GM12878 (cell line): ENCODE measurements at regions not wholly inside any gene's neighbourhood (a gene's known extent, or its start where the extent isn't known, plus 50 kb on each side); places are given as distances from the start of the nearest gene placed in this dataset.

Source experiments
- ATAC-seq: fragments of 200-7000 bp; cut with Tn5 transposase; 3 replicates; pipeline ENCODE4 v1.9.1; 2020; ENCODE audit warnings: mild to moderate bottlenecking, moderate library complexity
- BruUV-seq: library from RNA; stranded (reverse); fragments of 400-500 nt; replicated peaks from 2 replicates; lab custom pipeline; 2021; lab: Mats Ljungman, UMichigan
- CTCF ChIA-PET: fragments of 300-600 bp; sonication (Branson Sonifier 250); formaldehyde crosslinking; extraction: SDS; loops from one replicate; lab custom pipeline; 2021; ENCODE audit warnings: inconsistent platforms; lab: Yijun Ruan, JAX
- POLR2A ChIA-PET: fragments of 350-600 bp; formaldehyde crosslinking; extraction: SDS; loops from one replicate; lab custom pipeline; 2021; ENCODE audit warnings: inconsistent platforms; lab: Charles Lee
- RAD21 ChIA-PET: fragments of 300-600 bp; sonication (Branson Sonifier 250); formaldehyde crosslinking; loops from one replicate; lab custom pipeline; 2023; ENCODE audit warnings: antibody characterized with exemption; ENCODE audit not compliant: unreplicated experiment; lab: Charles Lee
- SMC1A ChIA-PET: fragments of 300-600 bp; sonication (Branson Sonifier 250); formaldehyde crosslinking; loops from one replicate; lab custom pipeline; 2023; ENCODE audit not compliant: unreplicated experiment, uncharacterized antibody; lab: Charles Lee
- DNase-seq: peaks from one replicate; pipeline ENCODE4 v3.0.0-alpha.2; 2011; ENCODE audit warnings: low read depth, low spot score
- FAIRE-seq: peaks from 3 replicates; lab custom pipeline; 2011; peaks lifted over from hg19 to GRCh38; lab: Jason Lieb, UNC
- H2AFZ ChIP-seq: 2 replicates; pipeline ENCODE4 v1.6.0; 2011; ENCODE audit warnings: low read depth, low read length, control low read depth; ENCODE audit not compliant: control insufficient read depth
- H3K27ac ChIP-seq: 2 replicates; pipeline ENCODE4 v1.5.1; 2011; ENCODE audit warnings: control low read depth; ENCODE audit not compliant: control insufficient read depth, insufficient read depth
- H3K27me3 ChIP-seq, 2 experiments: replicated peaks in 1 of 2; 2 replicates each; pipeline versions ENCODE4 v1.6.0 to v1.6.1; 2011; ENCODE audit warnings: low read length in 1 of 2; ENCODE audit not compliant: control insufficient read depth in 2 of 2, insufficient read depth in 2 of 2
- H3K36me3 ChIP-seq, 2 experiments: 2 replicates each; pipeline ENCODE4 v1.5.1; 2011; ENCODE audit warnings: low read length in 1 of 2; ENCODE audit not compliant: control insufficient read depth in 2 of 2, insufficient read depth in 2 of 2
- H3K4me1 ChIP-seq: 2 replicates; pipeline ENCODE4 v1.6.1; 2011; ENCODE audit warnings: mild to moderate bottlenecking, low read length, moderate library complexity, mixed read lengths; ENCODE audit not compliant: control insufficient read depth, insufficient read depth
- H3K4me2 ChIP-seq: 2 replicates; pipeline ENCODE4 v1.6.0; 2011; ENCODE audit warnings: control low read depth; ENCODE audit not compliant: control insufficient read depth, insufficient read depth
- H3K4me3 ChIP-seq: fragments of 200-600 bp; sonication (generic); 2 replicates; pipeline ENCODE4 v1.5.1; 2016
- H3K79me2 ChIP-seq: 2 replicates; pipeline ENCODE4 v1.6.0; 2011; ENCODE audit warnings: low read length; ENCODE audit not compliant: control insufficient read depth, insufficient read depth
- H3K9ac ChIP-seq: 2 replicates; pipeline ENCODE4 v1.8.0; 2011; ENCODE audit warnings: low read length, control low read depth, mixed read lengths; ENCODE audit not compliant: control insufficient read depth, insufficient read depth
- H3K9me3 ChIP-seq: replicated peaks from 3 replicates; pipeline ENCODE4 v1.5.1; 2011; ENCODE audit warnings: mild to moderate bottlenecking, low read length; ENCODE audit not compliant: control insufficient read depth, insufficient read depth
- H4K20me1 ChIP-seq: 2 replicates; pipeline ENCODE4 v1.6.0; 2011; ENCODE audit not compliant: control insufficient read depth, insufficient read depth
- BACH1 ChIP-seq: fragments of 450-650 bp; IDR thresholded peaks from 2 replicates; pipeline ENCODE4 v1.6.1; 2017; ENCODE audit warnings: mild to moderate bottlenecking, borderline replicate concordance
- CBX3 ChIP-seq: fragments of 200-600 bp; sonication (generic); IDR thresholded peaks from 2 replicates; pipeline ENCODE4 v1.6.1; 2016; ENCODE audit warnings: low read depth, borderline replicate concordance
- CHD2 ChIP-seq: IDR thresholded peaks from 2 replicates; pipeline ENCODE4 v1.6.1; 2011; ENCODE audit warnings: low read depth, low read length, improper control_type of control experiment, borderline replicate concordance
- FOS ChIP-seq: IDR thresholded peaks from 3 replicates; pipeline ENCODE4 v1.6.1; 2011; ENCODE audit warnings: borderline replicate concordance; ENCODE audit not compliant: insufficient read length; ENCODE audit errors: extremely low read depth
- GATAD2B ChIP-seq: fragments of 450-650 bp; conservative IDR thresholded peaks from 2 replicates; pipeline ENCODE4 v1.6.1; 2017; ENCODE audit warnings: low read depth, mild to moderate bottlenecking, moderate library complexity
- HDAC2 ChIP-seq: fragments of 200-600 bp; sonication (generic); IDR thresholded peaks from 2 replicates; pipeline ENCODE4 v1.6.1; 2017
- JUNB ChIP-seq: IDR thresholded peaks from 2 replicates; pipeline ENCODE4 v1.6.1; 2016; ENCODE audit warnings: antibody characterized with exemption, mild to moderate bottlenecking
- POLR2AphosphoS2 ChIP-seq: IDR thresholded peaks from 2 replicates; pipeline ENCODE4 v1.6.1; 2011; ENCODE audit warnings: low read depth, mild to moderate bottlenecking, low read length, improper control_type of control experiment, moderate library complexity
- RAD21 ChIP-seq: IDR thresholded peaks from 2 replicates; pipeline ENCODE4 v1.6.1; 2011; ENCODE audit warnings: mild to moderate bottlenecking, low read depth, low read length, moderate library complexity; ENCODE audit not compliant: insufficient read depth
- RFX5 ChIP-seq: IDR thresholded peaks from 2 replicates; pipeline ENCODE4 v1.6.1; 2011; ENCODE audit warnings: low read depth, low read length, improper control_type of control experiment
- SKIL ChIP-seq: fragments of 450-650 bp; IDR thresholded peaks from 2 replicates; pipeline ENCODE4 v1.6.1; 2017; ENCODE audit warnings: mild to moderate bottlenecking, low read depth, inconsistent platforms; ENCODE audit not compliant: poor library complexity, severe bottlenecking
- SMAD1 ChIP-seq: fragments of 450-650 bp; IDR thresholded peaks from 2 replicates; pipeline ENCODE4 v1.6.1; 2018; ENCODE audit warnings: mild to moderate bottlenecking, low read depth; ENCODE audit not compliant: partially characterized antibody
- SMAD5 ChIP-seq: IDR thresholded peaks from 2 replicates; pipeline ENCODE4 v1.6.1; 2016; ENCODE audit warnings: antibody characterized with exemption, low read depth
- TCF12 ChIP-seq: IDR thresholded peaks from 2 replicates; pipeline ENCODE4 v1.6.1; 2011; ENCODE audit warnings: low read depth, mild to moderate bottlenecking, low read length
- TCF3 ChIP-seq: IDR thresholded peaks from 2 replicates; pipeline ENCODE4 v1.6.1; 2012; ENCODE audit warnings: low read depth, mild to moderate bottlenecking, low read length, borderline replicate concordance; ENCODE audit not compliant: insufficient read depth
- ZNF687 ChIP-seq: fragments of 450-650 bp; IDR thresholded peaks from 2 replicates; pipeline ENCODE4 v1.6.1; 2017; ENCODE audit warnings: mild to moderate bottlenecking, moderate library complexity
- WGBS: methylation state at CpG from one replicate; pipeline ENCODE4 v1.1.6; 2016; ENCODE audit warnings: low lambda C conversion rate; ENCODE audit not compliant: insufficient replicate concordance, insufficient coverage; ENCODE audit errors: missing lambda C conversion rate; 5-methylcytosine and 5-hydroxymethylcytosine counted together
- in situ Hi-C: fragments of 300-500 bp; cut with MboI; formaldehyde crosslinking; loops from 9 replicates; pipeline ENCODE4 v1.14.3; 2018; ENCODE audit warnings: mixed read lengths
- intact Hi-C: fragments of 100-400 bp; cut with micrococcal nuclease; formaldehyde crosslinking; loops from one replicate; pipeline ENCODE4 v1.14.2; 2022; ENCODE audit not compliant: unreplicated experiment
- TF ChIP-seq, protein P1 (sequence below): IDR thresholded peaks from 2 replicates; pipeline ENCODE4 v1.6.1; 2011; ENCODE audit warnings: borderline replicate concordance, low read depth, mild to moderate bottlenecking, moderate library complexity, low read length; ENCODE audit not compliant: insufficient read depth, poor library complexity, severe bottlenecking
- TF ChIP-seq, protein P2 (sequence below): IDR thresholded peaks from 2 replicates; pipeline ENCODE4 v1.6.1; 2011; ENCODE audit warnings: borderline replicate concordance, low read depth, mild to moderate bottlenecking, moderate library complexity, mixed read lengths, low read length; ENCODE audit not compliant: insufficient read depth; ENCODE audit errors: extremely low read length

GRCh38 chr22:34303656-34304055, 383.4 kb upstream of the LARGE1 start:
- Histone ChIP-seq H3K4me1 (no peaks in the 10 kb centered on the region), H3K4me3 (no peak overlapping the region), H2AFZ (no peak overlapping the region), H3K9me3 (no peaks in the 10 kb centered on the region), H3K9ac (no peak overlapping the region), H3K79me2 (no peaks in the 10 kb centered on the region), H3K36me3 (no peaks in the 10 kb centered on the region), H3K27me3 (no peaks in the 10 kb centered on the region), H3K27ac (no peak overlapping the region), H4K20me1 (no peaks in the 10 kb centered on the region), H3K4me2 (no peak overlapping the region)
- CTCF ChIA-PET, result no interaction called here
- WGBS, result 8% methylated on average over 3 of the region's 3 CpGs
- intact Hi-C loops, result no loop called here
- FAIRE-seq, result no peak
- in situ Hi-C loops, result no loop called here
- POLR2A ChIA-PET, result no interaction called here
- no peak for DNase-seq
- SMC1A ChIA-PET, result no interaction called here
- RAD21 ChIA-PET, result no interaction called here
- ATAC-seq, result no peak
- BruUV-seq, result no TSS peak
- TF ChIP-seq ZNF687 (no peak), SMAD5 (no peak), TCF3 (no peak), SMAD1 (no peak), JUNB (no peak), RFX5 (no peak), FOS (no peak), RAD21 (no peak), CHD2 (no peak), GATAD2B (no peak), HDAC2 (no peak), POLR2AphosphoS2 (no peak), BACH1 (no peak), TCF12 (no peak), CBX3 (no peak), SKIL (no peak)
- TF ChIP-seq, protein P1, sequence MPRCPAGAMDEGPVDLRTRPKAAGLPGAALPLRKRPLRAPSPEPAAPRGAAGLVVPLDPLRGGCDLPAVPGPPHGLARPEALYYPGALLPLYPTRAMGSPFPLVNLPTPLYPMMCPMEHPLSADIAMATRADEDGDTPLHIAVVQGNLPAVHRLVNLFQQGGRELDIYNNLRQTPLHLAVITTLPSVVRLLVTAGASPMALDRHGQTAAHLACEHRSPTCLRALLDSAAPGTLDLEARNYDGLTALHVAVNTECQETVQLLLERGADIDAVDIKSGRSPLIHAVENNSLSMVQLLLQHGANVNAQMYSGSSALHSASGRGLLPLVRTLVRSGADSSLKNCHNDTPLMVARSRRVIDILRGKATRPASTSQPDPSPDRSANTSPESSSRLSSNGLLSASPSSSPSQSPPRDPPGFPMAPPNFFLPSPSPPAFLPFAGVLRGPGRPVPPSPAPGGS, result no peak
- TF ChIP-seq, protein P2, sequence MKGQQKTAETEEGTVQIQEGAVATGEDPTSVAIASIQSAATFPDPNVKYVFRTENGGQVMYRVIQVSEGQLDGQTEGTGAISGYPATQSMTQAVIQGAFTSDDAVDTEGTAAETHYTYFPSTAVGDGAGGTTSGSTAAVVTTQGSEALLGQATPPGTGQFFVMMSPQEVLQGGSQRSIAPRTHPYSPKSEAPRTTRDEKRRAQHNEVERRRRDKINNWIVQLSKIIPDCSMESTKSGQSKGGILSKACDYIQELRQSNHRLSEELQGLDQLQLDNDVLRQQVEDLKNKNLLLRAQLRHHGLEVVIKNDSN, result no peak
